Chondrocyte (in vitro differentiated cells): ENCODE measurements at regions not wholly inside any gene's neighbourhood (a gene's known extent, or its start where the extent isn't known, plus 50 kb on each side); places are given as distances from the start of the nearest gene placed in this dataset.

ENCODE experiments used
- DNase-seq: peaks from one replicate; pipeline ENCODE4 v3.0.0; 2021; ENCODE audit warnings: mixed read lengths, low spot score
- H3K27ac Mint-ChIP-seq: one replicate; pipeline ENCODE4 v1.8.0; 2021; ENCODE audit warnings: mild to moderate bottlenecking, moderate library complexity, mixed read lengths; ENCODE audit not compliant: unreplicated experiment
- H3K27me3 Mint-ChIP-seq: 2 replicates; pipeline ENCODE4 v1.8.0; 2021; ENCODE audit warnings: low read depth, mixed read lengths
- H3K36me3 Mint-ChIP-seq: 2 replicates; pipeline ENCODE4 v1.8.0; 2021; ENCODE audit warnings: low read depth, mixed read lengths
- H3K4me1 Mint-ChIP-seq: 2 replicates; pipeline ENCODE4 v1.8.0; 2021; ENCODE audit warnings: low read depth, mild to moderate bottlenecking, mixed read lengths
- H3K4me3 Mint-ChIP-seq: one replicate; pipeline ENCODE4 v1.8.0; 2021; ENCODE audit warnings: mild to moderate bottlenecking, moderate library complexity, mixed read lengths; ENCODE audit not compliant: unreplicated experiment
- H3K9me3 Mint-ChIP-seq: 2 replicates; pipeline ENCODE4 v1.8.0; 2021; ENCODE audit warnings: low read depth, mixed read lengths
- TF ChIP-seq, protein P1 (sequence below): fragments of 200-600 bp; sonication (generic); IDR thresholded peaks from 2 replicates; pipeline ENCODE4 v1.5.0; 2021; ENCODE audit warnings: antibody characterized with exemption, mild to moderate bottlenecking, moderate library complexity

DNA sequence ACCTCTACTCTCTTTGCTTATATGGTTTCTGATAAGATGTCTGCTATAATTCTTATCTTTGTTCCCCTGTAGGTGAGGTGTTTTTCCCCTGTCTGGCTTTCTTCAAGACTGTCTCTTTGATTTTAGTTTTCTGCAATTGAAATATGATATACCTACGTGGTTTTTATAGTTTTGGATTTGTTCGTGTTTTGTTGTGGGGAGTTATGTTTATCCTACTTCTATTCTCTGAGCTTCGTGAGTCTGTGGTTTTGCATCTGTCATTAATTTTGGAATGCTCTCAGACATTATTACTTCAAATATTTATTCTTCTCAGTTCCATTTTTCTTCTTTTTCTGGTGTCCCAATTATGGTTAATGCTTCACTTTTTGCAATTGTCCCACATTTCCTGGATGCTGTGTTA, 521.3 kb downstream of the KCTD16 start:
- H3K36me3 Mint-ChIP-seq, result no peaks in the 10 kb centered on the region
- H3K9me3 Mint-ChIP-seq, result peaks cover 9% of the 10 kb centered on the region
- H3K4me1 Mint-ChIP-seq, result no peaks in the 10 kb centered on the region
- TF ChIP-seq, protein P1, sequence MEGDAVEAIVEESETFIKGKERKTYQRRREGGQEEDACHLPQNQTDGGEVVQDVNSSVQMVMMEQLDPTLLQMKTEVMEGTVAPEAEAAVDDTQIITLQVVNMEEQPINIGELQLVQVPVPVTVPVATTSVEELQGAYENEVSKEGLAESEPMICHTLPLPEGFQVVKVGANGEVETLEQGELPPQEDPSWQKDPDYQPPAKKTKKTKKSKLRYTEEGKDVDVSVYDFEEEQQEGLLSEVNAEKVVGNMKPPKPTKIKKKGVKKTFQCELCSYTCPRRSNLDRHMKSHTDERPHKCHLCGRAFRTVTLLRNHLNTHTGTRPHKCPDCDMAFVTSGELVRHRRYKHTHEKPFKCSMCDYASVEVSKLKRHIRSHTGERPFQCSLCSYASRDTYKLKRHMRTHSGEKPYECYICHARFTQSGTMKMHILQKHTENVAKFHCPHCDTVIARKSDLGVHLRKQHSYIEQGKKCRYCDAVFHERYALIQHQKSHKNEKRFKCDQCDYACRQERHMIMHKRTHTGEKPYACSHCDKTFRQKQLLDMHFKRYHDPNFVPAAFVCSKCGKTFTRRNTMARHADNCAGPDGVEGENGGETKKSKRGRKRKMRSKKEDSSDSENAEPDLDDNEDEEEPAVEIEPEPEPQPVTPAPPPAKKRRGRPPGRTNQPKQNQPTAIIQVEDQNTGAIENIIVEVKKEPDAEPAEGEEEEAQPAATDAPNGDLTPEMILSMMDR, result no peak
- H3K27ac Mint-ChIP-seq, result no peak overlapping the region
- H3K27me3 Mint-ChIP-seq, result peaks cover 4% of the 10 kb centered on the region
- H3K4me3 Mint-ChIP-seq, result no peak overlapping the region
- DNase-seq, result no peak

DNA sequence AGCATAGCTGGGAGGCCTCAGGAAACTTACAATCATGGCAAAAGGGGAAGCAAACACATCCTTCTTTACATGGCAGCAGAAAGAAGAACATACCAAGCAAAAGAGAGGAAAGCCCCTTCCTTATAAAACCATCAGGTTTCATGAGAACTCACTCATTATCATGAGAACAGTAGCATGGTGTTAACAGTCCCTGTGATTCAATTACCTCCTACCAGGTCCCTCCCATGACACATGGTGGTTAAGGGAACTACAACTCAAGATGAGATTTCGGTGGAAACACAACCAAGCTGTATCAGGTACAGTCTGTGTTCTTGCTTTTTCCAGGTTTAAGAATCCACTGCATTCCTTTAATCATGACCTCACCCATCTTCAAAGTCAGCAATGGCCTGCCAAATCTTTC, 514.2 kb downstream of the KCTD16 start:
- H3K4me3 Mint-ChIP-seq, result no peak overlapping the region
- H3K36me3 Mint-ChIP-seq, result no peaks in the 10 kb centered on the region
- H3K27ac Mint-ChIP-seq, result no peak overlapping the region
- no peaks in the 10 kb centered on the region for H3K4me1 Mint-ChIP-seq
- TF ChIP-seq, protein P1, result no peak
- peaks cover 19% of the 10 kb centered on the region for H3K9me3 Mint-ChIP-seq
- peaks cover 5% of the 10 kb centered on the region for H3K27me3 Mint-ChIP-seq
- no peak for DNase-seq

DNA sequence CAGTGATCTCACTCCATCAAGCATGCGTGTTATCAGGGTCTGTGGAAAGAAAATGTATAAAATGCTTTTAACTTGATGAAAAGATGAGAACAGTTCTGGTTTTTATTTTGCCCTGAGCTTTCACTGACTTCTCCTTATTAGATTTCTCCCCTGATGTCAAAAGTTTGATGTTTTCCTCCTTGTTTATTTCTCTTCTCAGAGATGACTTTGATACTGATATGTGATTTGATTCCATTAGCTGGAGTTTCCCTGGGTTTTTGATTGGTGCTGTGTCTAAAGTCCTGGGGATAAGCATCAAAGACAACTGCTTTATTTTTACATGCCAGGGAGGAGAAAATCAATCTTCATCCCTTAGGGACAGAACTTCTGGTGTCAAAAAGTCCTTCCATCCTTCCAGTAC, 510.0 kb downstream of the KCTD16 start:
- peaks cover 7% of the 10 kb centered on the region for H3K9me3 Mint-ChIP-seq
- H3K4me1 Mint-ChIP-seq, result no peaks in the 10 kb centered on the region
- TF ChIP-seq, protein P1, result no peak
- H3K27ac Mint-ChIP-seq, result no peak overlapping the region
- H3K27me3 Mint-ChIP-seq, result peaks cover 2% of the 10 kb centered on the region
- H3K36me3 Mint-ChIP-seq, result no peaks in the 10 kb centered on the region
- DNase-seq, result no peak
- H3K4me3 Mint-ChIP-seq, result no peak overlapping the region

DNA sequence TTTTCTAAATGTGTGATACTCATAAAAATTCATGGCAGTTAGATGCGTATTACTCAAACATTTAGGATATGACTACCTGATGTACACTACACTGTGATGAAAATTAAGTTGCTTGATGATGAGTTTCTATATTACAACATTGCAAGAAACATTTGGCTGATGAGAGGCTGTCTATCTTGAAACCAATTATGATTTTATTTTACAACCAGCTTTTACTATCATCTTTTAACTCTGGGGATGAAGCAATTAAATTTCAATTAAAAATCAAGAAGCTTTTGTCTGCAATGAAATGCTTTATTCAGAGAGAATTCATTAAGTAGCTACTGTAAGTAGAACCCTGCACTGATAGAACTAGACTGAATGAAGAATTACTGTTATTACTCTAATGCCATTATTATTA, 500.4 kb downstream of the KCTD16 start:
- TF ChIP-seq, protein P1, result no peak
- H3K27me3 Mint-ChIP-seq, result peaks cover 8% of the 10 kb centered on the region

DNA sequence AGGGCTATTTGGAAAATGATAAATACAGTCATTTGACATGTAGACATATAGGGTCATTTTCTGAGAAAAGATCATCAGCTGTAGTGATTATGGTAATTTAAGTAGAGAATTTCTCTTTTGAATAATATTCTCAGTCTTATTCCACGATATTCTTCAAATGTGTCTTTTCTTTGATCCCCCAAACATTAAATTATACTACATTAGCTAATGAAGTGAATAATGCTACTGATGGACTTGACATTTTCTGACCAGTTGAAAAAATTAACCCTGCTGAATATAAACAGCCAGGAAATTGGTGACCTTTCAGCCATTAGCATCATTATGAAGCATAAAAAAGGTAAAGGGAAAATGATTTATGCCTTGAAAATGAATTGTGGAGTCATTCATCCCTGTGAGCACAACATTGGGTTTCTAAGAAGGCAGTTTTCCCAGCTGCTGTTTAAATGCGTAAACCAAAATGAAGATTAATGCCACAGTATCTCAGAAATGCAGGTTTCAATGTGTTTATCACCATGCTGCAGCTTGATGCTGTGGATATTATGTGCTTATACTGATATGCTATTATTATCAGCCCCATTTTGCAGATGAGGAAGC, 489.1 kb downstream of the KCTD16 start:
- Mint-ChIP-seq H3K36me3 (no peaks in the 10 kb centered on the region), H3K9me3 (no peaks in the 10 kb centered on the region), H3K27me3 (peaks cover 4% of the 10 kb centered on the region), H3K27ac (no peak overlapping the region), H3K4me3 (no peak overlapping the region), H3K4me1 (no peaks in the 10 kb centered on the region)
- TF ChIP-seq, protein P1, result no peak
- DNase-seq, result no peak

More for the DNA sequence above, 500.4 kb downstream of the KCTD16 start:
- Mint-ChIP-seq H3K4me3 (no peak overlapping the region), H3K36me3 (no peaks in the 10 kb centered on the region), H3K27ac (no peak overlapping the region), H3K4me1 (no peaks in the 10 kb centered on the region), H3K9me3 (no peaks in the 10 kb centered on the region)
- no peak for DNase-seq
